Cardiac muscle cell (in vitro differentiated cells and primary cell): ENCODE measurements at regions not wholly inside any gene's neighbourhood (a gene's known extent, or its start where the extent isn't known, plus 50 kb on each side); places are given as distances from the start of the nearest gene placed in this dataset.

ENCODE experiments used
- DNase-seq, 2 donors: peaks; one replicate each; pipeline versions ENCODE4 v3.0.0 to v3.0.0-alpha.2; 2010 to 2017; ENCODE audit warnings: low read depth in 1 of 2, low spot score in 1 of 2
- H3K27ac ChIP-seq: fragments of 200-600 bp; sonication (generic); 2 replicates; pipeline ENCODE4 v1.5.1; 2016
- H3K27me3 ChIP-seq: fragments of 200-600 bp; sonication (generic); 2 replicates; pipeline ENCODE4 v1.6.0; 2016; ENCODE audit warnings: control low read depth
- H3K36me3 ChIP-seq: fragments of 200-600 bp; sonication (generic); 2 replicates; pipeline ENCODE4 v1.5.1; 2016; ENCODE audit warnings: control low read depth
- H3K4me1 ChIP-seq: fragments of 200-600 bp; sonication (generic); 2 replicates; pipeline ENCODE4 v1.8.1; 2017; ENCODE audit warnings: low read depth, mild to moderate bottlenecking, mixed run types
- H3K4me3 ChIP-seq: fragments of 200-600 bp; sonication (generic); 2 replicates; pipeline ENCODE4 v1.5.1; 2016; ENCODE audit warnings: mild to moderate bottlenecking
- H3K9me3 ChIP-seq: fragments of 200-600 bp; sonication (generic); 2 replicates; pipeline ENCODE4 v1.5.1; 2017; ENCODE audit warnings: low read depth, mild to moderate bottlenecking, control low read depth
- CTCF ChIP-seq: IDR thresholded peaks from 2 replicates; pipeline ENCODE4 v1.5.1; 2012; ENCODE audit warnings: low read depth, mild to moderate bottlenecking, low read length

GRCh38 chr13:40187841-40188591 is 478.4 kb downstream of the FOXO1 start:
- DNase-seq: no peak
- Histone ChIP-seq H3K4me1 (peaks cover 10% of the 10 kb centered on the region), H3K27me3 (no peaks in the 10 kb centered on the region), H3K4me3 (no peak overlapping the region), H3K27ac (no peak overlapping the region), H3K36me3 (no peaks in the 10 kb centered on the region), H3K9me3 (no peaks in the 10 kb centered on the region)
- no peak for TF ChIP-seq CTCF

- TF ChIP-seq CTCF: no peak
- Histone ChIP-seq H3K4me3 (no peak overlapping the region), H3K9me3 (no peaks in the 10 kb centered on the region), H3K4me1 (peaks cover 10% of the 10 kb centered on the region), H3K27ac (no peak overlapping the region), H3K27me3 (no peaks in the 10 kb centered on the region), H3K36me3 (no peaks in the 10 kb centered on the region)
- no peak for DNase-seq
These were observed 477.0 kb downstream of the FOXO1 start for GRCh38 chr13:40189426-40189825.

- H3K4me3 ChIP-seq: no peak overlapping the region
- TF ChIP-seq CTCF: no peak
- no peaks in the 10 kb centered on the region for H3K36me3 ChIP-seq
- H3K27me3 ChIP-seq: no peaks in the 10 kb centered on the region
- H3K4me1 ChIP-seq: peaks cover 10% of the 10 kb centered on the region
- H3K27ac ChIP-seq: no peak overlapping the region
- no peaks in the 10 kb centered on the region for H3K9me3 ChIP-seq
- peak in 1 of 2 donors; percentile 52 for DNase-seq
These were observed 476.4 kb downstream of the FOXO1 start for GRCh38 chr13:40189898-40190630.

GRCh38 chr13:40190641-40191100 is 475.8 kb downstream of the FOXO1 start:
- no peaks in the 10 kb centered on the region for H3K36me3 ChIP-seq

More at GRCh38 chr13:40190641-40191100, 475.8 kb downstream of the FOXO1 start:
- peak; percentile 13 to 86 for DNase-seq
- TF ChIP-seq CTCF: no peak
- Histone ChIP-seq H3K4me3 (no peak overlapping the region), H3K27ac (no peak overlapping the region), H3K9me3 (no peaks in the 10 kb centered on the region), H3K27me3 (no peaks in the 10 kb centered on the region), H3K4me1 (peaks cover 10% of the 10 kb centered on the region)
